Stimulated activated CD4-positive, alpha-beta T cell treated with anti-CD3 and anti-CD28 coated beads, Interleukin-15, amount 100 ng/mL, for 48 hours (primary cell): ENCODE measurements at regions not wholly inside any gene's neighbourhood (a gene's known extent, or its start where the extent isn't known, plus 50 kb on each side); places are given as distances from the start of the nearest gene placed in this dataset.

ENCODE experiments used
- DNase-seq, 2 donors: peaks; one replicate each; pipeline ENCODE4 v3.0.0-alpha.2; 2020; ENCODE audit warnings: low read depth in 2 of 2

GRCh38 chr20:17017232-17017631 is 209.6 kb upstream of the PCSK2 start:
- DNase-seq, result no peak

GRCh38 chr20:17021481-17021880 is 205.4 kb upstream of the PCSK2 start:
- DNase-seq, result no peak

GRCh38 chr20:17023036-17023435 is 203.8 kb upstream of the PCSK2 start:
- DNase-seq, result no peak

- DNase-seq, result no peak
Observed at GRCh38 chr20:17023806-17024205, 203.0 kb upstream of the PCSK2 start.

- DNase-seq, result no peak
Observed at GRCh38 chr20:17024513-17025119, 202.2 kb upstream of the PCSK2 start.

GRCh38 chr20:17026346-17026745 is 200.5 kb upstream of the PCSK2 start:
- no peak for DNase-seq

GRCh38 chr20:17029698-17030097 is 197.1 kb upstream of the PCSK2 start:
- DNase-seq, result no peak

- DNase-seq, result no peak
Observed at GRCh38 chr20:17036541-17036940, 190.3 kb upstream of the PCSK2 start.

- DNase-seq, result no peak
Observed at GRCh38 chr20:17042122-17042521, 184.7 kb upstream of the PCSK2 start.

GRCh38 chr20:17043323-17043722 is 183.5 kb upstream of the PCSK2 start:
- DNase-seq, result no peak

- DNase-seq, result no peak
Observed at GRCh38 chr20:17044891-17045290, 181.9 kb upstream of the PCSK2 start.

GRCh38 chr20:17059465-17059864 is 167.4 kb upstream of the PCSK2 start:
- DNase-seq, result no peak

GRCh38 chr20:17061715-17062114 is 165.1 kb upstream of the PCSK2 start:
- no peak for DNase-seq

GRCh38 chr20:17062712-17063111 is 164.1 kb upstream of the PCSK2 start:
- no peak for DNase-seq

GRCh38 chr20:17066902-17067301 is 159.9 kb upstream of the PCSK2 start:
- no peak for DNase-seq

- no peak for DNase-seq
Observed at GRCh38 chr20:17068084-17068711, 158.6 kb upstream of the PCSK2 start.

- no peak for DNase-seq
Observed at GRCh38 chr20:17077030-17077429, 149.8 kb upstream of the PCSK2 start.

GRCh38 chr20:17083738-17084137 is 143.1 kb upstream of the PCSK2 start:
- DNase-seq, result no peak

- DNase-seq, result no peak
Observed at GRCh38 chr20:17084909-17085308, 141.9 kb upstream of the PCSK2 start.

GRCh38 chr20:17093782-17094181 is 133.1 kb upstream of the PCSK2 start:
- DNase-seq, result no peak

- DNase-seq, result no peak
Observed at GRCh38 chr20:17097603-17098002, 129.2 kb upstream of the PCSK2 start.

GRCh38 chr20:17100506-17100905 is 126.3 kb upstream of the PCSK2 start:
- no peak for DNase-seq

- DNase-seq, result no peak
Observed at GRCh38 chr20:17107127-17107526, 119.7 kb upstream of the PCSK2 start.

- DNase-seq, result no peak
Observed at GRCh38 chr20:17108896-17109295, 117.9 kb upstream of the PCSK2 start.
